ENCODE measurements at regions not wholly inside any gene's neighbourhood (a gene's known extent, or its start where the extent isn't known, plus 50 kb on each side); places are given as distances from the start of the nearest gene placed in this dataset.

DNA sequence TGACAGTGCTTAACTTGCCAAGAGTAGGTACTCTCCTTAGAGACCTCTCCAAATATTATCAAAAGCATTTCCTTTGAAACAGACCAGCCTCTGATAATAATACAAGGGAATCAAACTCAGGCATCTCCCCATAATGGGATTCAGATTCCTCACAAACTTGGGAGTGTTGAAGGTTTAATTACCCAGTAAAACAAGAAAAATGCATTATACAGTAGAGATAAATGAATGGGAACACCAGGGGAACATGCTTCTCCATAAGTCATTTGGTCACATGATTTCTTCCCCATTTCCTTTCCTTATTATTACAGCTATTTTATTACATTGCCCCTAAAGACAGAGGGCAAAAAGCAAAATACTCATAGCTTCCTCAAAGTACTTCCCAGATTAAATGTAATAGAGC is 325.0 kb upstream of the CDIN1 start:
- Mint-ChIP-seq H3K27ac (peak overlapping the region; percentile 7 to 84 (median 55)), H3K4me3 (no peak overlapping the region), H3K9me3 (peaks cover 3% of the 10 kb centered on the region), H3K36me3 (ENCODE audit: low read depth) (no peaks in the 10 kb centered on the region), H3K4me1 (peaks cover 6% of the 10 kb centered on the region), H3K27me3 (ENCODE audit: low read depth) (no peaks in the 10 kb centered on the region)
- TF ChIP-seq CTCF (IDR thresholded peaks at IDR 0.05; ENCODE audit: unreplicated experiment in 3 of 3) = no peak

GRCh38 chr15:36256404-36256807 is 323.0 kb upstream of the CDIN1 start:
- Mint-ChIP-seq H3K27me3 (ENCODE audit: low read depth) (no peaks in the 10 kb centered on the region), H3K4me3 (no peak overlapping the region), H3K9me3 (peaks cover 3% of the 10 kb centered on the region), H3K4me1 (peaks cover 6% of the 10 kb centered on the region), H3K27ac (peak overlapping the region in 1 of 3 experiments; percentile 83), H3K36me3 (ENCODE audit: low read depth) (no peaks in the 10 kb centered on the region)
- no peak for TF ChIP-seq CTCF (IDR thresholded peaks at IDR 0.05; ENCODE audit: unreplicated experiment in 3 of 3)

- Mint-ChIP-seq H3K4me1 (no peaks in the 10 kb centered on the region), H3K27me3 (ENCODE audit: low read depth) (no peaks in the 10 kb centered on the region), H3K27ac (no peak overlapping the region), H3K9me3 (no peaks in the 10 kb centered on the region), H3K36me3 (ENCODE audit: low read depth) (no peaks in the 10 kb centered on the region), H3K4me3 (no peak overlapping the region)
- no peak for TF ChIP-seq CTCF (IDR thresholded peaks at IDR 0.05; ENCODE audit: unreplicated experiment in 3 of 3)
Measured at GRCh38 chr15:36263666-36264065, 315.8 kb upstream of the CDIN1 start.

- H3K36me3 Mint-ChIP-seq (ENCODE audit: low read depth) = no peaks in the 10 kb centered on the region
- no peaks in the 10 kb centered on the region for H3K4me1 Mint-ChIP-seq
- no peaks in the 10 kb centered on the region for H3K27me3 Mint-ChIP-seq (ENCODE audit: low read depth)
- TF ChIP-seq CTCF (IDR thresholded peaks at IDR 0.05; ENCODE audit: unreplicated experiment in 3 of 3) = no peak
- H3K9me3 Mint-ChIP-seq = no peaks in the 10 kb centered on the region
- no peak overlapping the region for H3K4me3 Mint-ChIP-seq
- no peak overlapping the region for H3K27ac Mint-ChIP-seq
Measured at GRCh38 chr15:36265422-36265821, 314.0 kb upstream of the CDIN1 start.

- Mint-ChIP-seq H3K9me3 (peaks cover 3% of the 10 kb centered on the region), H3K36me3 (ENCODE audit: low read depth) (no peaks in the 10 kb centered on the region), H3K27me3 (ENCODE audit: low read depth) (no peaks in the 10 kb centered on the region), H3K27ac (no peak overlapping the region), H3K4me1 (no peaks in the 10 kb centered on the region), H3K4me3 (no peak overlapping the region)
- TF ChIP-seq CTCF (IDR thresholded peaks at IDR 0.05; ENCODE audit: unreplicated experiment in 3 of 3) = no peak
Measured at GRCh38 chr15:36271048-36271447, 308.4 kb upstream of the CDIN1 start.

- H3K4me3 Mint-ChIP-seq = no peak overlapping the region
- no peak for TF ChIP-seq CTCF (IDR thresholded peaks at IDR 0.05; ENCODE audit: unreplicated experiment in 3 of 3)
- no peaks in the 10 kb centered on the region for H3K27me3 Mint-ChIP-seq (ENCODE audit: low read depth)
- no peaks in the 10 kb centered on the region for H3K4me1 Mint-ChIP-seq
- peaks cover 13% of the 10 kb centered on the region for H3K36me3 Mint-ChIP-seq (ENCODE audit: low read depth)
- no peak overlapping the region for H3K27ac Mint-ChIP-seq
- H3K9me3 Mint-ChIP-seq = peaks cover 30% of the 10 kb centered on the region
Measured at GRCh38 chr15:36275656-36276055, 303.8 kb upstream of the CDIN1 start.

All from nephron (organoid).